Left hindlimb (tissue), 1 donor: ENCODE measurements at regions not wholly inside any gene's neighbourhood (a gene's known extent, or its start where the extent isn't known, plus 50 kb on each side); places are given as distances from the start of the nearest gene placed in this dataset.

Experiments used
- DNase-seq: peaks from one replicate; pipeline ENCODE4 v3.0.0-alpha.2; 2018

GRCh38 chr7:19834566-19834965, 61.1 kb upstream of the TMEM196 start:
- no peak for DNase-seq

- DNase-seq, result no peak
Measured at GRCh38 chr7:19830604-19831003, 57.2 kb upstream of the TMEM196 start.
